CD8-positive, alpha-beta memory T cell (primary cell): ENCODE measurements at regions not wholly inside any gene's neighbourhood (a gene's known extent, or its start where the extent isn't known, plus 50 kb on each side); places are given as distances from the start of the nearest gene placed in this dataset.

Experiments used
- CTCF ChIA-PET: fragments of 350-600 bp; sonication (Branson Sonifier 250); formaldehyde crosslinking; loops from one replicate; lab custom pipeline; 2021; ENCODE audit warnings: antibody characterized with exemption; lab: Charles Lee
- POLR2A ChIA-PET: fragments of 350-600 bp; sonication (Branson Sonifier 250); formaldehyde crosslinking; loops from one replicate; lab custom pipeline; 2021; ENCODE audit warnings: antibody characterized with exemption; lab: Charles Lee
- DNase-seq, 5 donors: peaks; one replicate each; pipeline versions ENCODE4 v3.0.0 to v3.0.0-alpha.2; 2020 to 2022; ENCODE audit warnings: mixed read lengths in 1 of 5
- H3K27ac ChIP-seq: one replicate; pipeline ENCODE4 v1.7.0; 2013; ENCODE audit warnings: low read depth, mild to moderate bottlenecking, low read length, moderate library complexity
- H3K27me3 ChIP-seq: 2 replicates; pipeline ENCODE4 v1.7.0; 2013; ENCODE audit warnings: low read length, mild to moderate bottlenecking; ENCODE audit not compliant: insufficient read depth, poor library complexity, severe bottlenecking
- H3K36me3 ChIP-seq: 2 replicates; pipeline ENCODE4 v1.7.0; 2013; ENCODE audit warnings: mild to moderate bottlenecking, low read length, moderate library complexity; ENCODE audit not compliant: insufficient read depth
- H3K4me1 ChIP-seq: 2 replicates; pipeline ENCODE4 v1.7.0; 2013; ENCODE audit warnings: mild to moderate bottlenecking, low read length, moderate library complexity; ENCODE audit not compliant: insufficient read depth
- H3K4me3 ChIP-seq: 2 replicates; pipeline ENCODE4 v1.7.0; 2013; ENCODE audit warnings: mild to moderate bottlenecking, low read length
- H3K9me3 ChIP-seq: 2 replicates; pipeline ENCODE4 v1.7.0; 2013; ENCODE audit warnings: mild to moderate bottlenecking, low read length
- H3K27ac Mint-ChIP-seq, 8 donors: one replicate each; pipeline ENCODE4 v1.8.0; 2020 to 2021; ENCODE audit warnings: mixed read lengths in 8 of 8, mild to moderate bottlenecking in 6 of 8, inconsistent platforms in 3 of 8, moderate library complexity in 3 of 8
- H3K27me3 Mint-ChIP-seq, 2 donors: one replicate each; pipeline ENCODE4 v1.8.0; 2020 to 2021; ENCODE audit warnings: mixed read lengths in 2 of 2, mild to moderate bottlenecking in 1 of 2, moderate library complexity in 1 of 2
- H3K36me3 Mint-ChIP-seq, 3 donors: one replicate each; pipeline ENCODE4 v1.8.0; 2020 to 2021; ENCODE audit warnings: mixed read lengths in 3 of 3, inconsistent platforms in 1 of 3, mild to moderate bottlenecking in 1 of 3
- H3K4me1 Mint-ChIP-seq, 3 donors: one replicate each; pipeline ENCODE4 v1.8.0; 2020 to 2021; ENCODE audit warnings: mixed read lengths in 3 of 3, inconsistent platforms in 1 of 3, mild to moderate bottlenecking in 1 of 3
- H3K4me3 Mint-ChIP-seq, 7 donors: one replicate each; pipeline ENCODE4 v1.8.0; 2020 to 2021; ENCODE audit warnings: mixed read lengths in 7 of 7, mild to moderate bottlenecking in 6 of 7, moderate library complexity in 4 of 7, inconsistent platforms in 2 of 7
- H3K9me3 Mint-ChIP-seq, 5 donors: one replicate each; pipeline ENCODE4 v1.8.0; 2020 to 2022; ENCODE audit warnings: mixed read lengths in 5 of 5, mild to moderate bottlenecking in 3 of 5, moderate library complexity in 2 of 5, inconsistent platforms in 1 of 5

DNA sequence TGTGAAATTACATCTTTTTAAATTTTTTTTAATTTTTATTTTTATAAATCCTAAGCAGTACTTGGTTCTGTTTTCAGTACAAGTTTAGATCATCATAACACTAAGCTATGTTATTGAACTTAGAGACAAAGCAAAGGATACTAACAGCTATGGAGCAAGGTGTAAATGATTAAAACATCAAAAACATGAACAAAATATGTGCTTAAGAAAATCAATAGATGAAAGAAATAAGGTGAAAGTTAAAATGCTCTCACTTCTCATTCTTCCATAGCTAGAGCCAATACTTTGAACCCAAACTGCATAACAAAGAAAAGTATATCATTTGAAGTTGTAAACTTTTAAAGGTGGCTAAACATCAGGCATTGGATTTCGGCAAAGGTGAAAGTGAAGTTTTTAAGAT, 292.3 kb upstream of the PUM3 start:
- Mint-ChIP-seq H3K27me3 (peaks cover 3 to 12% of the 10 kb centered on the region in 2 donors), H3K36me3 (no peaks in the 10 kb centered on the region), H3K27ac (no peak overlapping the region), H3K4me1 (no peaks in the 10 kb centered on the region), H3K9me3 (peaks cover 0 to 7% (median 0%) of the 10 kb centered on the region in 5 donors), H3K4me3 (no peak overlapping the region)
- Histone ChIP-seq H3K36me3 (no peaks in the 10 kb centered on the region), H3K9me3 (no peaks in the 10 kb centered on the region), H3K4me1 (no peaks in the 10 kb centered on the region), H3K27ac (no peak overlapping the region), H3K27me3 (no peaks in the 10 kb centered on the region), H3K4me3 (no peak overlapping the region)
- no peak for DNase-seq
- POLR2A ChIA-PET = no interaction called here
- CTCF ChIA-PET = no interaction called here

GRCh38 chr9:3127564-3127963, 283.7 kb upstream of the PUM3 start:
- H3K4me3 ChIP-seq = no peak overlapping the region
- no peaks in the 10 kb centered on the region for H3K4me1 ChIP-seq
- no peak overlapping the region for H3K27ac Mint-ChIP-seq
- H3K4me3 Mint-ChIP-seq = no peak overlapping the region
- no peaks in the 10 kb centered on the region for H3K27me3 ChIP-seq
- H3K9me3 Mint-ChIP-seq = peaks cover 0 to 7% (median 0%) of the 10 kb centered on the region in 5 donors
- ChIA-PET POLR2A (no interaction called here), CTCF (no interaction called here)
- H3K27ac ChIP-seq = no peak overlapping the region
- no peaks in the 10 kb centered on the region for H3K36me3 ChIP-seq
- no peaks in the 10 kb centered on the region for H3K36me3 Mint-ChIP-seq
- no peaks in the 10 kb centered on the region for H3K4me1 Mint-ChIP-seq
- no peak for DNase-seq
- peaks cover 3 to 10% of the 10 kb centered on the region in 2 donors for H3K27me3 Mint-ChIP-seq
- no peaks in the 10 kb centered on the region for H3K9me3 ChIP-seq

DNA sequence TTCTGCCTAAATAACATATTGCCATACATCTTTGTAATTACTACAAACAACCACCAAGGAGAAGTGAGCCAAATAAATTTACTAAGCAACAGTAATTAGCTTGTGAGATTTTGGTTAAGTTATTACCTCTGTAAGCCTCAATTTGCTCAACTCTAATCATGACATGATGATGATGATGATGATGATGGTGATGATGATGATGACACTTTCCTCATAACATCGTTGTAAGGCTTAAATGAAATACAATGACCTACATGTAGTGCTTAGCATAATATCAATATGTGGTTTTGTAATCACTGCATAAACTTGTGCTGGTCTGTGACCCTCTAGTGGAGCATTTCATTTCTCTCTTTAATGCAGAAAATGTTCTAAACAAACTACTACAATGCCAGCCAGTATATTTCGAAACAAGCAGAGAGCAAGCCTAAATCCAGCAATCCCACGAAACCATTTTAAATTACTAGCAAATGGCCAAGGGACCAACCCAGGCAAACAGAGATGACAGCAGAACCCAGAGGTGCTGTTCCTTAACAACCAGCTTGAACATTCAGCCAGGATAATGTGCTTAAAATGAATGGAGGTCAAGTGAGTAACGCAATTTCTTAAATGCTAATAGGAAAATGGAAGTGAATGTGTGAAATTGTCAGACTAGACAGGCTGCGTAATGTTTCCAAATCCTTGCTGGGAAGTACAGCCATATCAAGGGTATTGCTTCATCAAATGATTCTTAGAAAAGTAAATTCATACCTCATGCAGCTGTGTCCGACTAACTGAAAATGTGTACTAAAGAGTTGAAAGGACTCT, 281.9 kb upstream of the PUM3 start:
- Histone ChIP-seq H3K27me3 (no peaks in the 10 kb centered on the region), H3K36me3 (no peaks in the 10 kb centered on the region), H3K4me1 (no peaks in the 10 kb centered on the region), H3K9me3 (no peaks in the 10 kb centered on the region), H3K27ac (no peak overlapping the region), H3K4me3 (no peak overlapping the region)
- H3K9me3 Mint-ChIP-seq = no peaks in the 10 kb centered on the region
- ChIA-PET POLR2A (no interaction called here), CTCF (no interaction called here)
- no peaks in the 10 kb centered on the region for H3K4me1 Mint-ChIP-seq
- no peak overlapping the region for H3K4me3 Mint-ChIP-seq
- no peaks in the 10 kb centered on the region for H3K36me3 Mint-ChIP-seq
- DNase-seq = no peak
- H3K27me3 Mint-ChIP-seq = peaks cover 4 to 10% of the 10 kb centered on the region in 2 donors
- no peak overlapping the region for H3K27ac Mint-ChIP-seq

GRCh38 chr9:3124001-3124400, 280.1 kb upstream of the PUM3 start:
- POLR2A ChIA-PET = no interaction called here
- Mint-ChIP-seq H3K27me3 (peaks cover 4 to 8% of the 10 kb centered on the region in 2 donors), H3K4me3 (no peak overlapping the region), H3K9me3 (no peaks in the 10 kb centered on the region), H3K27ac (no peak overlapping the region), H3K4me1 (no peaks in the 10 kb centered on the region), H3K36me3 (no peaks in the 10 kb centered on the region)
- Histone ChIP-seq H3K9me3 (no peaks in the 10 kb centered on the region), H3K4me1 (no peaks in the 10 kb centered on the region), H3K27ac (no peak overlapping the region), H3K4me3 (no peak overlapping the region), H3K27me3 (no peaks in the 10 kb centered on the region), H3K36me3 (no peaks in the 10 kb centered on the region)
- CTCF ChIA-PET = no interaction called here
- no peak for DNase-seq

- Mint-ChIP-seq H3K4me1 (no peaks in the 10 kb centered on the region), H3K36me3 (no peaks in the 10 kb centered on the region), H3K27ac (no peak overlapping the region), H3K4me3 (no peak overlapping the region), H3K27me3 (peaks cover 0 to 1% of the 10 kb centered on the region in 2 donors), H3K9me3 (peaks cover 0 to 31% (median 10%) of the 10 kb centered on the region in 5 donors)
- no peak overlapping the region for H3K4me3 ChIP-seq
- H3K27me3 ChIP-seq = no peaks in the 10 kb centered on the region
- DNase-seq = no peak
- no peaks in the 10 kb centered on the region for H3K9me3 ChIP-seq
- H3K27ac ChIP-seq = no peak overlapping the region
- H3K36me3 ChIP-seq = no peaks in the 10 kb centered on the region
- ChIA-PET CTCF (no interaction called here), POLR2A (no interaction called here)
- H3K4me1 ChIP-seq = no peaks in the 10 kb centered on the region
These were observed 274.2 kb upstream of the PUM3 start for GRCh38 chr9:3118081-3118480.

DNA sequence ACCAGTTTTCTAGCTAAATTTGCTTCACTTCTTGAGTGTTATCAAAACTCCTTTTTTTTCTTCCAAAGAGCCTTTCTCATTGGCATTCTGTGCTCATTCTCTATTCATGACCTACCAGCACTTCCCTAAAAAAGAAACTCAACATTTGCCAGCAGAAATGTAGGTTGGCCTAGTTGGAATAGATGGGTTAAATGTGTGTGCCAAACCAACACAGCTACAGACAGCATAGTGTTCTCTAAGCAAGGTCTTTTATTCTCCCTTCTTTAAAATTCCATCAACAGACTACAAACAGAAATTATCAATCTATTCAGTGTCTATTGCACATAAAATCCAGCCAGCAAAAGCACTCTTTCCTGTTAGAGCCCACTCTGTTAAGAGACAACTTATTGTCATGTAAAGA, 255.8 kb upstream of the PUM3 start:
- CTCF ChIA-PET = no interaction called here
- Mint-ChIP-seq H3K36me3 (no peaks in the 10 kb centered on the region), H3K27me3 (no peaks in the 10 kb centered on the region), H3K27ac (no peak overlapping the region), H3K4me3 (no peak overlapping the region), H3K9me3 (peaks cover 0 to 2% (median 0%) of the 10 kb centered on the region in 5 donors), H3K4me1 (no peaks in the 10 kb centered on the region)
- H3K4me1 ChIP-seq = no peaks in the 10 kb centered on the region
- DNase-seq = no peak
- no peak overlapping the region for H3K4me3 ChIP-seq
- H3K36me3 ChIP-seq = no peaks in the 10 kb centered on the region
- no peaks in the 10 kb centered on the region for H3K27me3 ChIP-seq
- H3K9me3 ChIP-seq = no peaks in the 10 kb centered on the region
- POLR2A ChIA-PET = no interaction called here
- H3K27ac ChIP-seq = no peak overlapping the region

- Mint-ChIP-seq H3K27ac (no peak overlapping the region), H3K9me3 (peaks cover 0 to 2% (median 0%) of the 10 kb centered on the region in 5 donors), H3K36me3 (no peaks in the 10 kb centered on the region), H3K4me3 (no peak overlapping the region), H3K27me3 (peaks cover 0 to 4% of the 10 kb centered on the region in 2 donors), H3K4me1 (no peaks in the 10 kb centered on the region)
- Histone ChIP-seq H3K4me1 (no peaks in the 10 kb centered on the region), H3K27me3 (no peaks in the 10 kb centered on the region), H3K27ac (no peak overlapping the region), H3K9me3 (no peaks in the 10 kb centered on the region), H3K36me3 (no peaks in the 10 kb centered on the region), H3K4me3 (no peak overlapping the region)
- ChIA-PET CTCF (no interaction called here), POLR2A (no interaction called here)
- DNase-seq = no peak
These were observed 244.3 kb upstream of the PUM3 start for GRCh38 chr9:3088219-3088618.

GRCh38 chr9:3087697-3088096, 243.8 kb upstream of the PUM3 start:
- Mint-ChIP-seq H3K4me3 (no peak overlapping the region), H3K27me3 (peaks cover 0 to 4% of the 10 kb centered on the region in 2 donors), H3K9me3 (peaks cover 0 to 2% (median 0%) of the 10 kb centered on the region in 5 donors), H3K4me1 (no peaks in the 10 kb centered on the region), H3K27ac (no peak overlapping the region), H3K36me3 (no peaks in the 10 kb centered on the region)
- Histone ChIP-seq H3K4me1 (no peaks in the 10 kb centered on the region), H3K27me3 (no peaks in the 10 kb centered on the region), H3K36me3 (no peaks in the 10 kb centered on the region), H3K4me3 (no peak overlapping the region), H3K9me3 (no peaks in the 10 kb centered on the region), H3K27ac (no peak overlapping the region)
- CTCF ChIA-PET = no interaction called here
- no peak for DNase-seq
- POLR2A ChIA-PET = no interaction called here
